Parathyroid adenoma (tissue), 2 donors: ENCODE measurements at regions not wholly inside any gene's neighbourhood (a gene's known extent, or its start where the extent isn't known, plus 50 kb on each side); places are given as distances from the start of the nearest gene placed in this dataset.

Experiments used
- H2AFZ ChIP-seq: fragments of 300-600 bp; sonication (generic); one replicate; pipeline ENCODE4 v1.7.0; 2017; ENCODE audit warnings: antibody characterized with exemption, mild to moderate bottlenecking
- H3K27ac ChIP-seq: fragments of 300-600 bp; sonication (generic); one replicate; pipeline ENCODE4 v1.7.0; 2017
- H3K27me3 ChIP-seq: fragments of 300-600 bp; sonication (generic); one replicate; pipeline ENCODE4 v1.7.0; 2017; ENCODE audit warnings: low read length; ENCODE audit not compliant: control insufficient read depth, insufficient read depth
- H3K36me3 ChIP-seq: fragments of 300-600 bp; sonication (generic); one replicate; pipeline ENCODE4 v1.7.0; 2017; ENCODE audit warnings: low read length; ENCODE audit not compliant: control insufficient read depth, insufficient read depth
- H3K4me1 ChIP-seq: fragments of 300-600 bp; sonication (generic); one replicate; pipeline ENCODE4 v1.7.0; 2017; ENCODE audit warnings: control low read depth
- H3K4me2 ChIP-seq: fragments of 300-600 bp; sonication (generic); one replicate; pipeline ENCODE4 v1.7.0; 2017; ENCODE audit warnings: low read length
- H3K4me3 ChIP-seq: fragments of 300-600 bp; sonication (generic); one replicate; pipeline ENCODE4 v1.7.0; 2017; ENCODE audit warnings: low read depth, low read length
- H3K79me2 ChIP-seq: fragments of 300-600 bp; sonication (generic); one replicate; pipeline ENCODE4 v1.7.0; 2017; ENCODE audit warnings: control low read depth
- H3K9ac ChIP-seq: fragments of 300-600 bp; sonication (generic); one replicate; pipeline ENCODE4 v1.7.0; 2017; ENCODE audit warnings: mild to moderate bottlenecking
- H3K9me3 ChIP-seq: fragments of 300-600 bp; sonication (generic); one replicate; pipeline ENCODE4 v1.7.0; 2017; ENCODE audit warnings: low read length; ENCODE audit not compliant: control insufficient read depth
- TF ChIP-seq, protein P1 (sequence below): fragments of 300-600 bp; sonication (generic); IDR thresholded peaks from one replicate; pipeline ENCODE4 v1.7.0; 2017; ENCODE audit warnings: antibody characterized with exemption, mild to moderate bottlenecking
- donor health status: primary hyperparathyroidism.

GRCh38 chr10:21336476-21337170 is 188.9 kb downstream of the SKIDA1 start:
- Histone ChIP-seq H3K36me3 (no peaks in the 10 kb centered on the region), H3K4me3 (no peak overlapping the region), H3K9me3 (no peaks in the 10 kb centered on the region), H3K9ac (no peak overlapping the region), H3K27me3 (no peaks in the 10 kb centered on the region), H3K79me2 (no peaks in the 10 kb centered on the region), H3K27ac (peak overlapping the region; percentile 94), H2AFZ (peak overlapping the region; percentile 72), H3K4me1 (peaks cover 26% of the 10 kb centered on the region), H3K4me2 (peak overlapping the region; percentile 28)
- TF ChIP-seq, protein P1, sequence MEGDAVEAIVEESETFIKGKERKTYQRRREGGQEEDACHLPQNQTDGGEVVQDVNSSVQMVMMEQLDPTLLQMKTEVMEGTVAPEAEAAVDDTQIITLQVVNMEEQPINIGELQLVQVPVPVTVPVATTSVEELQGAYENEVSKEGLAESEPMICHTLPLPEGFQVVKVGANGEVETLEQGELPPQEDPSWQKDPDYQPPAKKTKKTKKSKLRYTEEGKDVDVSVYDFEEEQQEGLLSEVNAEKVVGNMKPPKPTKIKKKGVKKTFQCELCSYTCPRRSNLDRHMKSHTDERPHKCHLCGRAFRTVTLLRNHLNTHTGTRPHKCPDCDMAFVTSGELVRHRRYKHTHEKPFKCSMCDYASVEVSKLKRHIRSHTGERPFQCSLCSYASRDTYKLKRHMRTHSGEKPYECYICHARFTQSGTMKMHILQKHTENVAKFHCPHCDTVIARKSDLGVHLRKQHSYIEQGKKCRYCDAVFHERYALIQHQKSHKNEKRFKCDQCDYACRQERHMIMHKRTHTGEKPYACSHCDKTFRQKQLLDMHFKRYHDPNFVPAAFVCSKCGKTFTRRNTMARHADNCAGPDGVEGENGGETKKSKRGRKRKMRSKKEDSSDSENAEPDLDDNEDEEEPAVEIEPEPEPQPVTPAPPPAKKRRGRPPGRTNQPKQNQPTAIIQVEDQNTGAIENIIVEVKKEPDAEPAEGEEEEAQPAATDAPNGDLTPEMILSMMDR, result peak; percentile 48

GRCh38 chr10:21334891-21335696 is 190.4 kb downstream of the SKIDA1 start:
- Histone ChIP-seq H3K9ac (no peak overlapping the region), H3K27ac (peak overlapping the region; percentile 94), H2AFZ (peak overlapping the region; percentile 56)

GRCh38 chr10:21330628-21331020 is 194.9 kb downstream of the SKIDA1 start:
- Histone ChIP-seq H3K4me3 (no peak overlapping the region), H3K36me3 (no peaks in the 10 kb centered on the region), H2AFZ (peak overlapping the region; percentile 4), H3K4me1 (peaks cover 22% of the 10 kb centered on the region), H3K9me3 (no peaks in the 10 kb centered on the region), H3K79me2 (no peaks in the 10 kb centered on the region), H3K9ac (no peak overlapping the region), H3K27me3 (no peaks in the 10 kb centered on the region), H3K4me2 (peak overlapping the region; percentile 14), H3K27ac (peak overlapping the region; percentile 40)
- TF ChIP-seq, protein P1, result no peak

More at GRCh38 chr10:21334891-21335696, 190.4 kb downstream of the SKIDA1 start:
- H3K9me3 ChIP-seq, result no peaks in the 10 kb centered on the region
- peaks cover 26% of the 10 kb centered on the region for H3K4me1 ChIP-seq
- H3K36me3 ChIP-seq, result no peaks in the 10 kb centered on the region
- H3K4me3 ChIP-seq, result peak overlapping the region; percentile 39
- no peaks in the 10 kb centered on the region for H3K79me2 ChIP-seq
- H3K27me3 ChIP-seq, result no peaks in the 10 kb centered on the region
- TF ChIP-seq, protein P1, result no peak
- peak overlapping the region; percentile 57 for H3K4me2 ChIP-seq

DNA sequence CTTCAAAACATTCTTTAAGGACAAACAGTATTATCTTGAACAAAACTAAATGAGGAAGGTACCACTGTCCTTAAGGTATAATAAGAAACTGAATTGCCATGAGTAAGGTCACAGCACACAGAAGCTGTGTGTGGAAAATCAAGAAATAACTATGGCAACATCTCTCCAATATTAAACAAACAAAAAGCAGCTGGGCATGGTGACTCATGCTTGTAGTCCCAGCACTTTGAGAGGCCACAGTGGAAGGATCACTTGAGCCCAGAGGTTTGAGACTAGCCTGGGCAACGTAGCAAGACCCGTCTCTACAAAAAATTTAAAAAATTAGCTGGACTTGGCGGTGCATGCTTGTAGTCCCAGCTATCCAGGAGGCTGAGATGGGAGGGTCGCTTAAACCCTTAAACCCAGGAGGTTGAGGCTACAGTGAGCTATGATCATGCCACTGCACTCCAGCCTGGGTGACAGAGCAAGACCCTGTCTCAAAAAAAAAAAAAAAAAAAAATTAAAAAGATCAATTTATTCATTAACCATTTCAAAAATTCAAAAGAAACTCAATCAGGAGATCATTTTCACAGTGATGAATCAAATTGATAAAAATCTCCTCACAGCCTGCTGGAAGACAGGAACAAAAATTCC is 195.4 kb downstream of the SKIDA1 start:
- Histone ChIP-seq H3K27me3 (no peaks in the 10 kb centered on the region), H3K27ac (peak overlapping the region; percentile 40), H3K9ac (no peak overlapping the region), H3K4me3 (no peak overlapping the region), H2AFZ (peak overlapping the region; percentile 4), H3K4me2 (peak overlapping the region; percentile 14), H3K9me3 (no peaks in the 10 kb centered on the region), H3K36me3 (no peaks in the 10 kb centered on the region), H3K4me1 (peaks cover 19% of the 10 kb centered on the region), H3K79me2 (no peaks in the 10 kb centered on the region)
- TF ChIP-seq, protein P1, result no peak
